RCC 7860 (cell line): ENCODE measurements at regions not wholly inside any gene's neighbourhood (a gene's known extent, or its start where the extent isn't known, plus 50 kb on each side); places are given as distances from the start of the nearest gene placed in this dataset.

Experiments used
- DNase-seq: peaks from one replicate; pipeline ENCODE4 v3.0.0-alpha.2; 2015; ENCODE audit warnings: low spot score
- FAIRE-seq: peaks from 2 replicates; lab custom pipeline; 2012; peaks lifted over from hg19 to GRCh38; lab: Jason Lieb, UNC

DNA sequence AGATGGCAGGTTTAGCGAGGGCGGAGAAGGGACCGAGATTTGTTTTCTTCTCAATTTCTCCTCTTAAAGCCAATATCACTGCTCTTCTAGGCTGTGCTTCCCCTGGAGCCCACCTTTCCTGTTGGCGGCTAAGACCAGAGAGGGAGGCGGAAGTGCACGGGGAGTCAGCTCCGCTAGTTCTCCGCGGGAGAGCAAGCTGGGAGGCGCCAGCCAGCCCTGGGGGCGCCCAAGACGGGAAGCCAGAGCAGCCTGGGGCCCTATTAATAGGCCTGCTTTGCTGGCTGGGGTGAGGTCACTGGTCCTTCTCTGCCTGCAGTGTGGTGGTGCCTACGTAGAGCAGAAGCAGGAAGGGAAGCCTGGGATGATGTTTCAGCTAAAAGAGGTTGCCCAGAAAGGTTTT, 61.6 kb downstream of the LSM5 start:
- FAIRE-seq, result no peak
- no peak for DNase-seq

DNA sequence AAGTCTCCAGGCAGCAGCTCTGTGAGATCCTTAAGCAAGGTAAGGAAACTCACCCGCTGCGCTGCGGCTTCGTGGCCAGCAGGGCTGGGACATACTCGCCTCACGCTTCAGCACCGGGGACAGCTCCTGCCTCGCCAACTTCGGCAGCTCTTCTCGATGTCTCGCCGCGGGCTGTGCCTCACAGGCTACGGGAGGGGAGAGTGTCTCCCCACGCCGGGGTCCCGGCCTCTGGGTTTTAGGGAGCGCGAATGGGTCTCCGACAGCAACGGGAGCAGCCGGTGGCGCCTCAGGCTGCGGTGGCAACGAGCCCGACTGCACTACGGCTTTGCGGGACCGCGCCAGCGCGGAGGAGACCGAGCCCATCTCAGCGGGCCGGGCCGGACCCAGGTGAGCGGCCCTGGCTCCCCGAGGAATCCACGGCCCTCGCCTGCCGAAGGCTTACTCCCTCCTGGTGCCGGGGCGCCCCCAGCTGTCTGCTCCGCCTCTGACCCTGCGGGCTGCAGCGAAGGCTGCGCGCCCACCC, 62.4 kb downstream of the LSM5 start:
- FAIRE-seq, result no peak

DNA sequence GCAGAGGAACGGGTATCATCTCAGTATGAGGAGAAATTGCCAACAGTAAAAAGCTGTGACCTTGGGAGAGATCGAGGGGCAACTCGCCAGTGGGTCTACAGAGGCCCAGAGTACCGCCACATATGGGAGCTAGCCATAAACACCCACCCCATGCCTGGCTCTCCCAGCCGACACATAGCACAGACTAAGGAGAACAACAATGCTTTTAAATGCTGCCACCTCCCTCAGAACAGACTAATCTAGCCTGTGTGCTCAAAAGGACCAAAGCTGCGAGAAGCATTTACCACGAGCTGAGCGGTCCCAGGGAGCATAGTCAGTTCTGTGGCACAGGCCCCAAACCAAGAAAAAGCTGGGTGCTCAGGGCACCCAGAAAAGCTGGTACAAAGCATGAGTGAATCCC, 73.3 kb downstream of the LSM5 start:
- no peak for DNase-seq

More for the DNA sequence above, 62.4 kb downstream of the LSM5 start:
- no peak for DNase-seq

DNA sequence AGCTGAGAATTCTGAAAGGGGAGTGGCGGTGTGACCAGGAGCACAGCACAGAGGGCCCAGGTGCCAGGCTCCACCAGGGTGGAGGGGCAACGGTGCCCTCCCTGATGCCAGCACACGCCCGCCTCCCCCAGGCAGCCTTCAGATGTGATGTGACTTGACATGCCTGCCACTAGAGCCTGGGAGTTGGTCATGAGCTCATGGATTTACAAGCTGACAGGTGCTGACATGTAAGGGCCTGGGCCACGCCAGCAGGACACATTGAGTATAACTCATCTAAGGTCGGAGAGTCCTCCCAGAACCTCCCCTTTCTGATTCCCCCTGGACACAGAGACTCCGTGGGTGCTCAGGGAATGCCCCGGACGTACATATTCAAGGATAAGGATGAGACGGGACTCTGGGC, 74.2 kb downstream of the LSM5 start:
- DNase-seq (no peak), FAIRE-seq (no peak)

More for the DNA sequence above, 73.3 kb downstream of the LSM5 start:
- no peak for FAIRE-seq

DNA sequence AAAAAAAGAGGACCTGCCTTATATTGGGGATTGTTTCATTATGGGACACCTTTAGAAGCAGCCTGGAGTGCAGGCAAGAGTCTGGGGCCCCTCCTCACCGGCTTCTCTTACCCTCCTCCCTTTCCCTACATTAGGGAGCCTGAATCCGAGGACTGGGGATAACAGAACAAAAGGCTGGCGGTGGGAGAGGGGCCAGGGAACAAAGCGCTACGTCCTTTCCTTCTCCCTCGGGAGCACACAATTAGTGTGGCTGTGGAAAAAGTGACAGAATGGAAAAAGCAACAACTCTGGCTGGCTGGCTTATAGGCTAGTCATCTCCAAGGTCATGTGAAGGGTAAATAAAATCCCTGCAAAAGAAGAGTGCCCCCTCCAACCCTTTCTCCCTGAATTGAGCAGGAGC, 74.7 kb downstream of the LSM5 start:
- DNase-seq, result no peak
- no peak for FAIRE-seq

DNA sequence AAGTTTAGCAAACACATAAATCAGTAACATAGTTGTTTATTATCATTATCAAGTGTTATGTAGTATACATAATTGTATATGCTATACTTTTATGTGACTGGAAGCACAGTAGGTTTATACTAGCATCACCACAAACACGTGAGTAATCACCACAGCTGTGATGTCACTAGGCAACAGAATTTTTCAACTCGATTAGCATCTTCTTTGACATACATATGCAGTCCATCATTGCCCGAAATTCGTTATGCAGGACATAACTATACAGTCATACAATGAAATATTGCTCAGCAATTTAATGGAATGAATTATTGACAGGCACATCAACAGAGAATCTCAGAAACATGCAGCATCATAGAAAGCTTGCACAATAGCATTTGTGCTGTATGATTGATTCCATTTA, 77.7 kb downstream of the LSM5 start:
- FAIRE-seq (no peak), DNase-seq (no peak)

DNA sequence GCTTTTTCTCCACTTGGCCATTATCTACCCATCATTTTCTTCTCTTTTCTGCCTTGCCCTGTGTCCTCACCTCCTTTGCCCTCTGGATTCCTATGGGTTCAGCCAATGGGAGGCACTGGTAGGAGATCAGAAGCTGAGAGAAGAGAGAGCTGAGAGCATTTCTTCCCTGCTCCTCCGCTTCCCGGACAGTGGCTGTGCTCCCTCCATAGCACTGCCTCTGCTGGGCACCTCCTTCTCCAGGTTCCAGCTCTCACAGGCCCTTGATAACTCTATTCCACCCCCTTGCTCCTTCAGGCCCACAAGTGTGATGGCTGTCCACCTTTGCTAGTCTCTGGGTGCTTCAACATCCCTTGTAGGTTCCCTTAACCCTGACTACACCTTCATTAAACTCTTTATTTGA, 79.6 kb downstream of the LSM5 start:
- DNase-seq (no peak), FAIRE-seq (no peak)

DNA sequence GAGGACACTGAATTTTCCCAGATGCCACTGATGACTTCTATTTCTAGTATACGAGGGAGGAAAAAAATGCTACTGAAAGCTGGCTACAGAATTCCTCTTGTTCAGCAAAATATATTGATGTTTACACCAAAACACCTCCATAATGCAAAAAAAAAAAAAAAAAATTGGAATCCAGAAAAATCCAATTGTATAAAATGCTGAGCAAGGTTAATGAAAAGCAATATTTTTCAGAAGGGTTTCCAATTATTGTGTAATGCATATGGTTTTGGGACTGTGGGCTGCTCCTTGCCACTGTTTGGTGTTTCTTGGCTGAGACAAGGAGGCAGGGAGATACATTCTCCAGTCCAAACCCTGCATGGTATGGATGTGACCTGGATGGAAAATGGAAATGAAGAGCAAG, 83.8 kb downstream of the LSM5 start:
- FAIRE-seq (no peak), DNase-seq (no peak)

DNA sequence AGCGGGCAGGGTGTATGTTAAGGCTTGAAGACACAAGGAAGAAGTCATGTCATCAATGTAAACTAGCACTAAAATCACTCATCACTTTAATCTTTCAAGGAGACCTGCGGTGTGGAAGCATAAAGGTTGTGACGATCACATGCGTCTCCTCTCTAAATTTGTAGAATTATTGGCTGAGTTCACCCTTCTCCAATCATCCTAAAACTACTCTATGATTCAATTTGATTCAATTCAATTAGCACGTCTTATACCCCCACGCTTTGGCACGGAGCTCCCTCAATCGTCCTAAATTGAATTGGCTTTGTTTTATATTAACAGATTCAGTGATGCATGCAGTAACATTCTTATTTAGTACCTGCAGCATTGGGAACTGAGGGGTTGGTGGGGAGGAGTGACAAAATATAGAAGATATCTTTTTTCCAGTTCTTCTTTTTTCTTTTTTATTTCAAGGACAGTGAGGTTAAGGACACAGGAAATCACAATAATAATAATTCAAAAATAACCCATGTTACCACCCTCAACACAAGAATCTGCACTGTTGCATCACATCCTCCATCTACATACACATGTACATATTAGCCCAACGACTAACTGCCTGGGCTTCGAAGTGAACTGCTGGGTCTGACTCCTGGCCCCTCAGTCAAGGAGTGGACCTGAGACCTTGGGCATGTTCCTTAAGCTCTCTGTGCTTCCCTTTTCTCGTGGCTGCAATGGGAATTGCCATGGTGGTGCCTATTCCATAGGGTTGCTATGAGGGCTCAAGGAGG, 86.5 kb downstream of the LSM5 start:
- no peak for DNase-seq
- no peak for FAIRE-seq

DNA sequence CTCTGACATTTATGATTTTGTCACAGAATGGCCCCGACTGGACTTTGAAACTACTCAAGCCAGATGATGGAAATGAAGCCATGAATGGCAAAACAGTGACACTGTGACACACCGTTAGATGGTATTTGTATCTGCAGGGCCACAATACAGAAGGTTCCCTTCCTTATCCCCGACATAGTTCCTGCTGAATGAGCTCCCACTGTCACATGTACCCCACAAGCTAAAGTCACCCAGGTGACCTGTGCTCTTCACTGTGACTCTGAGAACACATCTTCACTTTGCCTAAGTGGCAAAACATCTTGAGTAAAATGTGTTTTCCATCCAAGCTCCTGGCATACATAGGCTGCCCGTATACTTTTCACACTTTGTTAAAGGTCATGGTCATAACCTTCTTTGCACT, 89.5 kb downstream of the LSM5 start:
- DNase-seq (no peak), FAIRE-seq (no peak)

DNA sequence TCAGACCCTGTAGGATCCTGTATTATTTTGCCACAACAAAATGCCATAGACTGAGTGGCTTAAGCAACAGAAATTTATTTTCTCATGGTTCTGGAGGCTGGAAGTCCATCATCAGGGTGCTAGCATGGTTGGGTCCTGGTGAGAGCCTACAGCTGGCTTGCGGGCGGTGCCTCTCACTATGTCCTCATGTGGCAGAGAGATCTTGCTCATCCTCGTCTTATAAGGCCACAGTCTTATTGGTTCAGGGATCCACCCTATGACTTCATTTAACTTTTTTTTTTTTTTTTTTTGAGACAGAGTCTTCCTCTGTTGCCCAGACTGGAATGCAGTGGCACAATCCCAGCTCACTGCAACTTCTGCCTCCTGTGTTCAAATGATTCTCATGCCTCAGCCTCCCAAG, 90.9 kb downstream of the LSM5 start:
- FAIRE-seq, result no peak

DNA sequence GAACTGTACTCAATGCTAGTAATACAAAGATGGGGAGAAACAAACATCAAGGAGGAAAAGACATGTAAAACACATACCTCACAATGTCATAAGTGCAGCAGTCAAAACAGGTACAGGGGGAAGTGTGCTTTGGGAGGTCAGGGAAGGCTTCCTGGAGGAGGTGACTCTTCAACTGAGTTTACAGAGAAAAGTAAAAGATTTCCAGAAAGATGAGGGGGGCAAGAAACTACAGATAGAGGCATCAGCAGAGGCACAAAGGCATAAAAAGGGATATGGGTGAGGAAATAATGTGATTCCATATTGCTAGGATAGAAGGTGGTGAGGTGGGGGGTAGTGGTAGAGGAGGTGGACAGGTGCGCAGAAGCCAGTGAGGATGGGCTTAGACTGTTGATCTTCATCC, 95.0 kb downstream of the LSM5 start:
- DNase-seq (no peak), FAIRE-seq (no peak)

More for the DNA sequence above, 90.9 kb downstream of the LSM5 start:
- DNase-seq, result no peak

DNA sequence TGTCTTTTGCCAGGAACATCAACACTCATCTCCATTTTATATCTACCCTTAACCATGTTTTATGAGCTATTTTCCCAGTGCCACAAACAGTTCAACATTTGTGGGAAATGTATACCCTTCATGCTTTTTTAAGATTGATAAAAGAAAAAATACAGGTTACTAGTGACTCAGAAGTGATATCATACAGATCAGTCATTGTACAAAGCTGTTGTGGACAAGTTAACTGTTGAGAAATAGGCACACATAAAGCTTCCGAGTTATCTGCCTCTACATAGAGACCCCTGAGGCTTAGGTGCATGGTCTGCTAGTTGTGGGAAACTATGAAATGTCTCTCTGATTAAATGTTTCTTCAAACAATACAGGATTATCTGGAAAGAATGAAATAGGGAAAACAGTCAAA, 96.3 kb downstream of the LSM5 start:
- no peak for DNase-seq
- no peak for FAIRE-seq

DNA sequence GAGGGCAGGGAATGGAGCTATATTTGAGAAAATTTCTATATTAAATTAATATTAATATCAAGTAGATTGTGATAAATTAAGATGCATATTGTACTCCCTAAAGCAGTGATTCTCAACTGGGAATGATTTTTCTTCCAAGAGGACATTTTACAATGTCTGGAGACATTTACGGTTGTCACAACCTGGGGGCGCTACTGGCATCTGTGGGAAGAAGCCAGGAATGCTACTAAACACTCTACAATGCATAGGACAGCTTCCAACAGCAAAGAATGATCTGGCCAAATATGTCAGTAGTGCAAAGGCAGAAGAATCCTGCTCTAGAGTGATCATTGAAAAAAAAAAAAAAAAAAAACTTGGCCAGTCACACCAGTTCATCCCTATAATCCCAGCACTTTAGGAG, 100.0 kb downstream of the LSM5 start:
- FAIRE-seq, result no peak

DNA sequence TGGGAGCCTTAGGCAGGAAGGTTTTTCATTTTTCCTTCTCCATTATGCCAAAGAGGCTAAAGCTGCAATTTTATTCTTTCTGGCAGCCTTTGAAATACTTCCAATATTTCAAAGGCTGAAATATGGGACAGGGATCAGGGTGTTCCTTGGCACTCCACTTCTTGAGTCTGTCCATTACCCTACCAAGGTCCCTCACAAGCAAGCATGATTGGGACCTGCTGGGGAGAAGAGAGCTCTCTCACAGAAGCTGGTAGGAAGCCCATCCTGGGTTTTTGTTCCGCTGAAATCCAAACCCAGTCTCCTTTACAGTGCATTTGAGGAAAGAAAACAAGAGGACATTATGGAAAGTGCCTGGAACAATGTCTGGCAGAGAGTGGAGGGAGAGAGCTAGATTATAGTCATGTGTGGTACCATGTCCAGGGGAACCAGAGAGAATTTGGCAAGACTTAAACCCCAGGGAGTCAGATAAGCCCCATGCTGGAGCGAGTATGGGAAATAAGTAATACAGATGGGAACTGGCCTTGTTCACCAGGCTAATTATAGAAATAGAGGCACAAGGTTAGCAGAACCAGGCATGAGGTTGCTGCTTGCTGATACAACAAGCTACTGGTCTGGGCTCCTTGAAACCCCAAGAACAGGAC, 104.7 kb downstream of the LSM5 start:
- FAIRE-seq, result no peak

More for the DNA sequence above, 100.0 kb downstream of the LSM5 start:
- DNase-seq, result no peak

DNA sequence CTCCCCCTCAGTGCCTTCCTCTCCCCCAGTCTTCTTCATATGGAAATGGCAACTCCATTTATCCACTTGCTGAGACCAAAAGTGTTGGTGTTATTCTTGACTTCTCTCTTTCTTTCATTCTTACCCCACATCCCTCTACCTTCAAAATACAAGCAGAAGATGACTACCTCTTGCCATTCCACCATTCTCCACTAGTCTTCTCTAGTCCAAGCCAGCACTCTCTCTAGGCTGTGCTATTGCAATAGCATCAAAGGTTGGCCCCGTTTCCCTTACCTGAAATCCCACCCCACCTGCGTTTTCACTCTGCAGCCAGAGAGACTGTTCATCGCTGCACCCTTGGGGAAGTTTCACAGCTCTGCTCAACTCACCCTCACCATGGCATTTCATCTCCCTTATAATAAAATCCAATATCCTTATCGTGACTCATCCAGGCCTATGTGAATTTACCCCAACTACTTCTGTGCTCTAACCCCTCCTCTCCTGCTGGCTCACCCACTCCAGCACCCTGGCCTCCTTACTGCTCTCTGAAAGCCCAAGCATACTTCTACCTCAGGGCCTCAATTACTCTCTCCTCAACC, 109.1 kb downstream of the LSM5 start:
- no peak for DNase-seq
- no peak for FAIRE-seq

More for the DNA sequence above, 104.7 kb downstream of the LSM5 start:
- DNase-seq, result no peak

DNA sequence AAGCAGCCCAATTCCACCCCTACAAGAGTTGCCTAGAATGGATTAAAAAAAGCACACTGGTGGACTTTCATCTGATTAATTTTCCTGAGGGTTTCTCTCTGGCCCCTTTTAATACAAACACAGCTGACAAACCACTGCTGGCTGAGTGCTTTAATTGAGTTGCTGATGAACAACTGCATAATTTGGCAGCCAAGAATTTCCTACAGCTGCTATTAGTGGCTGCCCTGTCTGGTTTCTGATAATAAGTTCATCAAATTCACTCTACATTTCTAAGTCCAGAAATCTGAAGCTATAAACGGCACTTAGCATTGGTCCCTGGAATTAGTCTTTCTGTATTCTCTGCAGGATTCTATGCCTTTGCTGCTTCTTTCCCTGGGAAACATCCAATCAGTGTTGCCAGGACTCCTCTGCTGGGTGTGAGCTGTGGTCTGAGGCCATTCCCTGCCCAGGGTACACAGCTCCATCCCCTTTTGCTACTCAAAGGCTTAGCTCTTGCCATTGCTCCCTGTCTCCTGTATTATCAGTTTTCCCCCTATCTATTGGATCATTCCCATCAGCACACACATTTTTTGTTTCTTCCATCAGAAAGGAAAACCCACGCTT, 110.6 kb downstream of the LSM5 start:
- FAIRE-seq (no peak), DNase-seq (no peak)

DNA sequence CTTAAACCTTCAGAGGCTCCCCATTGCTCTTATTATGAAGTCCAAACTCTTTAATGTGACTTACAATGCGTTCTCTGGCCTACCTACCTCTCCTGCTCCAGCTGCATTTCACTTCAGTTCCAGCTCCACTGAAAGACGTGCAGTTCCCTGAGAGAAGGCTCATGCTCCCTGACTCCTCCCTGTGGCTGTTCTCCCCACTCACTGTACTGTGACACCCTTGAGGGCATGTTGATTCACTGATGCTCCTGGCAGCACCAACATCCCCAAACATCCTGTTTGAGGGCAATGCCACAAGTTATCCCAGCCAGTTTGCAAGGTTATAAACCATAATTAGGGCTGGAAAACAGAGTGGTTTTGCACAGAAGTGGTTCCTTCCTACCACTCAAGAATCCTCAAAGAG, 111.2 kb downstream of the LSM5 start:
- FAIRE-seq, result no peak

DNA sequence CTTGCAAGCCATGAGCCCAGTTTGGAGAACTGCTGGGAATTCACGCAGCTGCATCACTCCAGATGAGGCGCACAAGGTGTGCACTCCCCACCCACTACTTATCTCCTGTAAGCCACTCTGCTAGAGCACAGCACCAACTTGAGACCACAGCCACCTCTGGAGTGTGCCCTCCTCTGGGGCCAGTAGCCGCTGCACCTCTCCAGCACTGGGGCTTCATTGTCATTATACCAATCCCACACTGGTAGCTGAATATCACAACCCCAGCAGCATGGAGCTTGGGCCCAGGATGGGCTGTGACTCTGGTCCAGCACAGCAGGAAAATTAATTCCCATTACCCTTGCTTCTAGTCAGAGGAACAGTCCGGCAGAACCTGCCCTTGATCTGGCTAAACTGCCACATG, 125.6 kb downstream of the LSM5 start:
- FAIRE-seq (no peak), DNase-seq (no peak)

More for the DNA sequence above, 111.2 kb downstream of the LSM5 start:
- DNase-seq, result no peak

DNA sequence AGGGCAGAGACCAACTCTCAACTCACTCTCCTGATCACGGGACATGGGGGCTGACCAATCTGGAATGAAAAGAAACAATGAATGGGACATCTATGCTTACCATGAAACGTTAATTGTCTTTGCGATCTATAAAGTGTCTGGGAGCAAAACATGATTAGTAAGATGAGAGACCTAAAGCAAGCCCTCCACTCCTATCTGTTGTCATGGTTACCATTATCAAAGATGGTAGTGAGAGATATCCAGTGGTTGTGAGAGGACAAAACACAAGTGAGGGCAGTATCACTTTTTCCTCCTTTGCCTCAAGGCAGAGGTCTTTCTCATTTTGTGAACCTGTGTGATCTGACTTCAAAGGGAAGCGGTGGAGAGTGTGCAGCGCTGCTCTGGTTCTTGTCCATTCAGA, 130.1 kb downstream of the LSM5 start:
- no peak for FAIRE-seq
- DNase-seq, result no peak

DNA sequence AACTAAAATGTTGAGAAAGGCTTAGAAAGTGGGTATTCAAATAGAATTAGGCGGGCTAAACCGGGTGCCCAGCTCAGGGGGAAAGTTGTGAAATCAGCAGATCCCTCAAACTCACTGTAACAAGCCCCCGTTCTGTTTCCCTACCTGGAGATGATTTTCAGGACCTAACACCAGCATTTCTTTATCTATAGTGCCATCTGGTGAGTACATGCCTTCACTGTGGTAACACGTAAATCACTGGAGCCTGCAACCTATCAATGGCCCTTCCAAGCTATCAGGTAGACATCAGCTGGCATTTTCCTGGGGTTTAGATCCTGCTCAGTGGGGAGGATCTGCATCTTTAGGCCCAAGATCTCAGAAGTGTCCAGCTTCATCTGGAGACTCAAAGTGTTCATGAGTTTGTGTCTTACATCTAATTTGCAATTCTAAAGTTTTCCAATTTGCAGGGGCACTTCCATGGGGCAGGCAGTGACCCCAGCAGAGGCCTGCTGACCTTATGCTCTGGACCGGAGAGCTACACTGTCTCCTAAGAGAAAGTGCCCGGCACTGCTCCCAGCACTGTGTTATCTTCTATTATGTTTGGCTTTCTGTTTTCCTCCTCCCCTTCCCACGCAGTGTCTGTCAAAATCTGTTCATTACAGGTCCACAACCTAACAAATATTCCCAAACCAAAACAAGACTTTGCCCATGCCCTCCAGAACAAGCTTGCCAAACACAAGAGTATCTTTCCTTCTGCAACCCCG, 132.5 kb downstream of the LSM5 start:
- DNase-seq, result no peak
- FAIRE-seq, result no peak
